CD14-positive monocyte (primary cell): ENCODE measurements at regions not wholly inside any gene's neighbourhood (a gene's known extent, or its start where the extent isn't known, plus 50 kb on each side); places are given as distances from the start of the nearest gene placed in this dataset.

Experiments used
- DNase-seq, 3 donors: peaks; one replicate each; pipeline ENCODE4 v3.0.0-alpha.2; 2011 to 2022
- H2AFZ ChIP-seq: 2 replicates; pipeline ENCODE4 v1.6.0; 2012; ENCODE audit warnings: mild to moderate bottlenecking, low read depth, low read length, inconsistent platforms; ENCODE audit not compliant: insufficient read depth, poor library complexity, severe bottlenecking
- H3K27ac ChIP-seq, 2 donors: 1 replicate in 1 of 2; 2 replicates in 1 of 2; pipeline ENCODE4 v1.5.1; 2012 to 2013; ENCODE audit warnings: low read length in 2 of 2, control low read depth in 1 of 2, inconsistent platforms in 1 of 2, low read depth in 1 of 2, mild to moderate bottlenecking in 1 of 2
- H3K27me3 ChIP-seq, 2 donors: one replicate each; pipeline versions ENCODE4 v1.6.0 to v1.6.1; 2011 to 2013; ENCODE audit warnings: low read length in 2 of 2; ENCODE audit not compliant: control insufficient read depth in 2 of 2, insufficient read depth in 2 of 2
- H3K36me3 ChIP-seq, 2 donors: replicated peaks in 1 of 2; 1 replicate in 1 of 2; 2 replicates in 1 of 2; pipeline versions ENCODE4 v1.5.1 to v1.6.1; 2012 to 2013; ENCODE audit warnings: low read length in 2 of 2, control low read depth in 1 of 2, inconsistent platforms in 1 of 2, mild to moderate bottlenecking in 1 of 2; ENCODE audit not compliant: insufficient read depth in 2 of 2, control insufficient read depth in 1 of 2
- H3K4me1 ChIP-seq, 2 donors: 1 replicate in 1 of 2; 2 replicates in 1 of 2; pipeline versions ENCODE4 v1.5.1 to v1.6.1; 2012 to 2013; ENCODE audit warnings: low read length in 2 of 2, control low read depth in 1 of 2, inconsistent platforms in 1 of 2, mild to moderate bottlenecking in 1 of 2, moderate library complexity in 1 of 2; ENCODE audit not compliant: insufficient read depth in 2 of 2, control insufficient read depth in 1 of 2
- H3K4me2 ChIP-seq: replicated peaks from 2 replicates; pipeline ENCODE3; 2012; ENCODE audit warnings: low read length, moderate library complexity, mild to moderate bottlenecking; ENCODE audit not compliant: poor library complexity, severe bottlenecking; ENCODE audit errors: extremely low read depth
- H3K4me3 ChIP-seq, 3 experiments: fragments of 200-600 bp in 1 of 3; sonication (generic) in 1 of 3; replicated peaks in 1 of 3; 1 replicate in 2 of 3; 2 replicates in 1 of 3; pipeline ENCODE4 v1.5.1; 2011 to 2013; ENCODE audit warnings: low read length in 3 of 3, mild to moderate bottlenecking in 3 of 3, control low read depth in 2 of 3, low read depth in 2 of 3, inconsistent platforms in 1 of 3, moderate library complexity in 1 of 3
- H3K79me2 ChIP-seq: 2 replicates; pipeline ENCODE4 v1.6.0; 2012; ENCODE audit warnings: mild to moderate bottlenecking, control low read depth, inconsistent platforms, low read length, moderate library complexity; ENCODE audit not compliant: insufficient read depth
- H3K9ac ChIP-seq: 2 replicates; pipeline ENCODE4 v1.6.0; 2017; ENCODE audit warnings: low read length, mild to moderate bottlenecking; ENCODE audit not compliant: insufficient read depth, poor library complexity, severe bottlenecking
- H3K9me3 ChIP-seq, 2 donors: replicated peaks in 1 of 2; 1 replicate in 1 of 2; 2 replicates in 1 of 2; pipeline versions ENCODE4 v1.5.1 to v1.6.1; 2012 to 2013; ENCODE audit warnings: low read length in 2 of 2, control low read depth in 1 of 2; ENCODE audit not compliant: control insufficient read depth in 1 of 2, insufficient read depth in 1 of 2
- H4K20me1 ChIP-seq: 2 replicates; pipeline ENCODE4 v1.6.0; 2012; ENCODE audit warnings: mild to moderate bottlenecking, low read length, control low read depth, moderate library complexity; ENCODE audit not compliant: insufficient read depth
- H3K27ac Mint-ChIP-seq, 7 donors: one replicate each; pipeline ENCODE4 v1.8.0; 2020; ENCODE audit warnings: mild to moderate bottlenecking in 7 of 7, mixed read lengths in 7 of 7, moderate library complexity in 6 of 7, inconsistent platforms in 2 of 7
- H3K27me3 Mint-ChIP-seq, 3 donors: one replicate each; pipeline ENCODE4 v1.8.0; 2021 to 2022; ENCODE audit warnings: low read depth in 3 of 3, mild to moderate bottlenecking in 3 of 3, mixed read lengths in 3 of 3, moderate library complexity in 3 of 3, inconsistent platforms in 1 of 3
- H3K36me3 Mint-ChIP-seq, 2 donors: one replicate each; pipeline ENCODE4 v1.8.0; 2020; ENCODE audit warnings: mixed read lengths in 2 of 2, inconsistent platforms in 1 of 2, mild to moderate bottlenecking in 1 of 2
- H3K4me1 Mint-ChIP-seq: one replicate; pipeline ENCODE4 v1.8.0; 2020; ENCODE audit warnings: mild to moderate bottlenecking, mixed read lengths
- H3K4me3 Mint-ChIP-seq, 2 donors: one replicate each; pipeline ENCODE4 v1.8.0; 2020; ENCODE audit warnings: mild to moderate bottlenecking in 2 of 2, mixed read lengths in 2 of 2, moderate library complexity in 1 of 2
- H3K9me3 Mint-ChIP-seq, 7 donors: one replicate each; pipeline ENCODE4 v1.8.0; 2020 to 2022; ENCODE audit warnings: mixed read lengths in 7 of 7, mild to moderate bottlenecking in 6 of 7, moderate library complexity in 6 of 7, inconsistent platforms in 2 of 7
- CTCF ChIP-seq: fragments of 200-600 bp; IDR thresholded peaks from one replicate; pipeline ENCODE4 v1.8.0; 2022; ENCODE audit warnings: antibody characterized with exemption, mild to moderate bottlenecking
- WGBS: methylation state at CpG from one replicate; pipeline ENCODE4 v1.1.5; 2013; ENCODE audit warnings: missing lambda C conversion rate; ENCODE audit not compliant: insufficient coverage; 5-methylcytosine and 5-hydroxymethylcytosine counted together
- intact Hi-C, 2 donors: fragments of 100-400 bp; cut with micrococcal nuclease; formaldehyde crosslinking; loops; one replicate each; pipeline versions ENCODE4 v1.15.0 to v1.15.1; 2023

DNA sequence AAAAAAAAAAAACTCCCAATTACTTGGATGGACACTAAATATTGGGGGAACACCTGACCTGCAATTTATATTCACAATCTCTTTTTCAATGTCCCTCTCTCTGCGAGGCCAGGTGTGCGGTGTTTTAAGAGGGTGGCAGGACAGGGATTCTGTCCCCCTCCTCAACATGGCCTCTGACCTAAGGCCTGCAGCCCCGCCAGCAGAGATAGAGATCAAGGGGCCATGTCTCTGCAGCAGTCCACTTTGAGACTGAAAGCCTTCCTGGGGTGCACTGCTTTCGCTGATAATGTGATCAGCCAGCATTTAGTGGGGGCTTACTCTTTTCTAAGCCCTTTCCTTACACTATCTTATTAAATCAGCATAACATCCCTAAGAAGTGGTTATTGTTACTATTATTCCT is 419.9 kb downstream of the OCA2 start:
- Mint-ChIP-seq H3K9me3 (peaks cover 1 to 12% (median 5%) of the 10 kb centered on the region in 7 donors), H3K27me3 (peaks cover 0 to 4% (median 3%) of the 10 kb centered on the region in 3 donors), H3K4me1 (no peaks in the 10 kb centered on the region), H3K4me3 (no peak overlapping the region), H3K36me3 (no peaks in the 10 kb centered on the region), H3K27ac (no peak overlapping the region)
- DNase-seq = no peak
- no peaks in the 10 kb centered on the region for H3K27me3 ChIP-seq
- peaks cover 0 to 4% of the 10 kb centered on the region in 2 donors for H3K9me3 ChIP-seq
- H3K27ac ChIP-seq = no peak overlapping the region
- TF ChIP-seq CTCF = no peak
- no peaks in the 10 kb centered on the region for H3K79me2 ChIP-seq
- no peak overlapping the region for H3K4me3 ChIP-seq
- no peaks in the 10 kb centered on the region for H4K20me1 ChIP-seq
- whole genome bisulfite sequencing = no CpG with 5 or more reads among the region's 4 CpGs
- H3K4me1 ChIP-seq = no peaks in the 10 kb centered on the region
- no peak overlapping the region for H2AFZ ChIP-seq
- H3K36me3 ChIP-seq = no peaks in the 10 kb centered on the region
- H3K4me2 ChIP-seq = no peak overlapping the region
- H3K9ac ChIP-seq = no peak overlapping the region
- intact Hi-C loops = no loop called here

DNA sequence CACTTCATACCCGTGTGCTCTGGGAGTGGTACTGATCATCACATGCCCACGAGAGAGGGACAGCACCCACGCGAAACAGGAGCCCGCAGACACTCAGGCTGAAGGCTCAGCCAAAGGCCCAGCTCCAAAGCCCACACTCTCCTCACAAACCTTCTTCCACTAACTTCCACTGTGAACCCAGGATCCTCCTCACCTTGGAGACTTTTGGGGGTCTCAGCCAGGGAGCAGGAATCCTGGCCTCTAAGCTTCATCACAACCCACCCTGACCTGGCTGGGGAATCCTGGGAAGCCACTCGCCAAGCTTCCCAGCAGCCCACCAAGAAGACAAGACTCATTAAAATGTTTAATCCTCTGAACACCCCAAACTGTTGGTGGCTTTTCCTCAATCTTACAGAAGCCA is 421.2 kb downstream of the OCA2 start:
- intact Hi-C loops = no loop called here
- no peak overlapping the region for H3K4me2 ChIP-seq
- no peaks in the 10 kb centered on the region for H3K79me2 ChIP-seq
- no peaks in the 10 kb centered on the region for H3K36me3 ChIP-seq
- H3K9me3 Mint-ChIP-seq = peaks cover under 1 to 21% (median 8%) of the 10 kb centered on the region in 7 donors
- no peaks in the 10 kb centered on the region for H3K4me1 ChIP-seq
- H2AFZ ChIP-seq = no peak overlapping the region
- 86% methylated on average over 6 of the region's 6 CpGs for WGBS
- no peak overlapping the region for H3K27ac ChIP-seq
- H3K27me3 ChIP-seq = no peaks in the 10 kb centered on the region
- DNase-seq = no peak
- no peak for TF ChIP-seq CTCF
- peaks cover 8 to 12% of the 10 kb centered on the region in 2 donors for H3K9me3 ChIP-seq
- no peak overlapping the region for H3K4me3 ChIP-seq
- peaks cover 0 to 4% (median 3%) of the 10 kb centered on the region in 3 donors for H3K27me3 Mint-ChIP-seq
- H3K27ac Mint-ChIP-seq = no peak overlapping the region
- H3K9ac ChIP-seq = no peak overlapping the region
- H3K4me3 Mint-ChIP-seq = peak overlapping the region in 1 of 2 donors; percentile 32
- no peaks in the 10 kb centered on the region for H4K20me1 ChIP-seq
- no peaks in the 10 kb centered on the region for H3K4me1 Mint-ChIP-seq
- no peaks in the 10 kb centered on the region for H3K36me3 Mint-ChIP-seq
